ENCODE measurements at regions not wholly inside any gene's neighbourhood (a gene's known extent, or its start where the extent isn't known, plus 50 kb on each side); places are given as distances from the start of the nearest gene placed in this dataset.

GRCh38 chr5:4395752-4396151, 744.4 kb upstream of the ADAMTS16 start:
- Mint-ChIP-seq H3K4me3 (no peak overlapping the region), H3K36me3 (ENCODE audit: low read depth) (peaks cover 11% of the 10 kb centered on the region), H3K9me3 (peaks cover 23% of the 10 kb centered on the region), H3K27me3 (ENCODE audit: low read depth) (no peaks in the 10 kb centered on the region), H3K4me1 (no peaks in the 10 kb centered on the region), H3K27ac (ENCODE audit: unreplicated experiment) (no peak overlapping the region)
- no peak for DNase-seq (ENCODE audit: low read depth, low spot score)
- no peak for TF ChIP-seq CTCF (conservative IDR thresholded peaks at IDR 0.05)

GRCh38 chr5:4405614-4406219, 734.4 kb upstream of the ADAMTS16 start:
- H3K9me3 Mint-ChIP-seq = no peaks in the 10 kb centered on the region
- no peak overlapping the region for H3K27ac Mint-ChIP-seq (ENCODE audit: unreplicated experiment)
- H3K36me3 Mint-ChIP-seq (ENCODE audit: low read depth) = no peaks in the 10 kb centered on the region
- peaks cover 4% of the 10 kb centered on the region for H3K4me1 Mint-ChIP-seq
- no peak for TF ChIP-seq CTCF (conservative IDR thresholded peaks at IDR 0.05)
- DNase-seq (ENCODE audit: low read depth, low spot score) = no peak
- H3K27me3 Mint-ChIP-seq (ENCODE audit: low read depth) = no peaks in the 10 kb centered on the region
- no peak overlapping the region for H3K4me3 Mint-ChIP-seq

- peaks cover 3% of the 10 kb centered on the region for H3K27me3 Mint-ChIP-seq (ENCODE audit: low read depth)
- no peak for TF ChIP-seq CTCF (conservative IDR thresholded peaks at IDR 0.05)
- H3K36me3 Mint-ChIP-seq (ENCODE audit: low read depth) = no peaks in the 10 kb centered on the region
- no peak overlapping the region for H3K4me3 Mint-ChIP-seq
- H3K4me1 Mint-ChIP-seq = peaks cover 4% of the 10 kb centered on the region
- H3K9me3 Mint-ChIP-seq = no peaks in the 10 kb centered on the region
- H3K27ac Mint-ChIP-seq (ENCODE audit: unreplicated experiment) = no peak overlapping the region
- no peak for DNase-seq (ENCODE audit: low read depth, low spot score)
These were observed 730.0 kb upstream of the ADAMTS16 start for GRCh38 chr5:4410151-4410550.

- no peaks in the 10 kb centered on the region for H3K36me3 Mint-ChIP-seq (ENCODE audit: low read depth)
- no peak overlapping the region for H3K4me3 Mint-ChIP-seq
- TF ChIP-seq CTCF (conservative IDR thresholded peaks at IDR 0.05) = no peak
- H3K4me1 Mint-ChIP-seq = no peaks in the 10 kb centered on the region
- DNase-seq (ENCODE audit: low read depth, low spot score) = no peak
- peaks cover 3% of the 10 kb centered on the region for H3K27me3 Mint-ChIP-seq (ENCODE audit: low read depth)
- no peak overlapping the region for H3K27ac Mint-ChIP-seq (ENCODE audit: unreplicated experiment)
- no peaks in the 10 kb centered on the region for H3K9me3 Mint-ChIP-seq
These were observed 728.5 kb upstream of the ADAMTS16 start for GRCh38 chr5:4411664-4412063.

- Mint-ChIP-seq H3K27ac (ENCODE audit: unreplicated experiment) (no peak overlapping the region), H3K27me3 (ENCODE audit: low read depth) (peaks cover 3% of the 10 kb centered on the region), H3K9me3 (no peaks in the 10 kb centered on the region), H3K4me3 (no peak overlapping the region), H3K36me3 (ENCODE audit: low read depth) (no peaks in the 10 kb centered on the region), H3K4me1 (peaks cover 4% of the 10 kb centered on the region)
- DNase-seq (ENCODE audit: low read depth, low spot score) = no peak
- TF ChIP-seq CTCF (conservative IDR thresholded peaks at IDR 0.05) = no peak
These were observed 726.1 kb upstream of the ADAMTS16 start for GRCh38 chr5:4413996-4414395.

All from neural crest cell (in vitro differentiated cells).